ENCODE measurements at regions not wholly inside any gene's neighbourhood (a gene's known extent, or its start where the extent isn't known, plus 50 kb on each side); places are given as distances from the start of the nearest gene placed in this dataset.

DNA sequence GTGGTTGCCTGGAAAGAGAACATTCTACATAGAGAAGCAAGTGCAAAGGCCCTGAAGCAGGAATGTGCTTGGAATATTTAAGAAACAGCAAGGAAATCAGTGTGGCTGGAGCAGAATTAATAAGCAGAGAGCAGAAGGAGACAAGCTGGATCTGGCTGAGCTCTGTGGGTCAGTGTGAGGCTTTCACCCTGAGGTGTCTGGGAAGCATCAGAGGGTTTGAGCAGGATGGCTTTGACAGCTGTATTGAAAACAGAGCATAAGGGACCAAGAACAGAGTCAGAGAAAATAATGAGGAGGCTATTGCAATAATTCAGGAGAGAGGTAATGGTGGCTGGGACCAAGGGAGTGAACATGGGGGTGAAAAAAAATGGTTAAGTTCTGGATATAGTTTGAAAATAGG, 199.6 kb downstream of the NXPE2 start:
- Histone ChIP-seq H3K27ac (no peak overlapping the region), H3K36me3 (no peaks in the 10 kb centered on the region), H3K4me3 (no peak overlapping the region), H3K4me1 (no peaks in the 10 kb centered on the region), H3K9me3 (no peaks in the 10 kb centered on the region), H3K27me3 (no peaks in the 10 kb centered on the region)
- ATAC-seq (no peak), DNase-seq (no peak)
- intact Hi-C loops (cut with DNase I) = no loop called here
- TF ChIP-seq, protein P1, sequence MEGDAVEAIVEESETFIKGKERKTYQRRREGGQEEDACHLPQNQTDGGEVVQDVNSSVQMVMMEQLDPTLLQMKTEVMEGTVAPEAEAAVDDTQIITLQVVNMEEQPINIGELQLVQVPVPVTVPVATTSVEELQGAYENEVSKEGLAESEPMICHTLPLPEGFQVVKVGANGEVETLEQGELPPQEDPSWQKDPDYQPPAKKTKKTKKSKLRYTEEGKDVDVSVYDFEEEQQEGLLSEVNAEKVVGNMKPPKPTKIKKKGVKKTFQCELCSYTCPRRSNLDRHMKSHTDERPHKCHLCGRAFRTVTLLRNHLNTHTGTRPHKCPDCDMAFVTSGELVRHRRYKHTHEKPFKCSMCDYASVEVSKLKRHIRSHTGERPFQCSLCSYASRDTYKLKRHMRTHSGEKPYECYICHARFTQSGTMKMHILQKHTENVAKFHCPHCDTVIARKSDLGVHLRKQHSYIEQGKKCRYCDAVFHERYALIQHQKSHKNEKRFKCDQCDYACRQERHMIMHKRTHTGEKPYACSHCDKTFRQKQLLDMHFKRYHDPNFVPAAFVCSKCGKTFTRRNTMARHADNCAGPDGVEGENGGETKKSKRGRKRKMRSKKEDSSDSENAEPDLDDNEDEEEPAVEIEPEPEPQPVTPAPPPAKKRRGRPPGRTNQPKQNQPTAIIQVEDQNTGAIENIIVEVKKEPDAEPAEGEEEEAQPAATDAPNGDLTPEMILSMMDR (IDR thresholded peaks at IDR 0.05) = no peak

GRCh38 chr11:114880442-114880841, 202.1 kb downstream of the NXPE2 start:
- no peaks in the 10 kb centered on the region for H3K9me3 ChIP-seq
- H3K27ac ChIP-seq = no peak overlapping the region
- intact Hi-C loops (cut with DNase I) = no loop called here
- no peak for ATAC-seq
- TF ChIP-seq, protein P1 (IDR thresholded peaks at IDR 0.05) = no peak
- H3K4me1 ChIP-seq = no peaks in the 10 kb centered on the region
- H3K4me3 ChIP-seq = no peak overlapping the region
- H3K36me3 ChIP-seq = no peaks in the 10 kb centered on the region
- no peak for DNase-seq
- no peaks in the 10 kb centered on the region for H3K27me3 ChIP-seq

- Histone ChIP-seq H3K4me3 (no peak overlapping the region), H3K27ac (no peak overlapping the region), H3K27me3 (no peaks in the 10 kb centered on the region), H3K9me3 (no peaks in the 10 kb centered on the region), H3K36me3 (no peaks in the 10 kb centered on the region), H3K4me1 (no peaks in the 10 kb centered on the region)
- intact Hi-C loops (cut with DNase I) = no loop called here
- ATAC-seq = no peak
- TF ChIP-seq, protein P1 (IDR thresholded peaks at IDR 0.05) = no peak
- DNase-seq = no peak
Observed at GRCh38 chr11:114883472-114883871, 205.1 kb downstream of the NXPE2 start.

- no peaks in the 10 kb centered on the region for H3K9me3 ChIP-seq
Observed at GRCh38 chr11:114886644-114887265, 208.4 kb downstream of the NXPE2 start.

GRCh38 chr11:114889594-114890011, 211.3 kb downstream of the NXPE2 start:
- intact Hi-C loops (cut with DNase I) = no loop called here
- Histone ChIP-seq H3K9me3 (no peaks in the 10 kb centered on the region), H3K4me1 (no peaks in the 10 kb centered on the region), H3K27me3 (no peaks in the 10 kb centered on the region), H3K4me3 (no peak overlapping the region), H3K27ac (no peak overlapping the region), H3K36me3 (no peaks in the 10 kb centered on the region)
- no peak for ATAC-seq
- no peak for DNase-seq
- TF ChIP-seq, protein P1 (IDR thresholded peaks at IDR 0.05) = no peak

More at GRCh38 chr11:114886644-114887265, 208.4 kb downstream of the NXPE2 start:
- TF ChIP-seq, protein P1 (IDR thresholded peaks at IDR 0.05) = no peak
- DNase-seq (no peak), ATAC-seq (no peak)
- Histone ChIP-seq H3K27ac (no peak overlapping the region), H3K27me3 (no peaks in the 10 kb centered on the region), H3K36me3 (no peaks in the 10 kb centered on the region), H3K4me1 (no peaks in the 10 kb centered on the region), H3K4me3 (no peak overlapping the region)
- intact Hi-C loops (cut with DNase I) = no loop called here

DNA sequence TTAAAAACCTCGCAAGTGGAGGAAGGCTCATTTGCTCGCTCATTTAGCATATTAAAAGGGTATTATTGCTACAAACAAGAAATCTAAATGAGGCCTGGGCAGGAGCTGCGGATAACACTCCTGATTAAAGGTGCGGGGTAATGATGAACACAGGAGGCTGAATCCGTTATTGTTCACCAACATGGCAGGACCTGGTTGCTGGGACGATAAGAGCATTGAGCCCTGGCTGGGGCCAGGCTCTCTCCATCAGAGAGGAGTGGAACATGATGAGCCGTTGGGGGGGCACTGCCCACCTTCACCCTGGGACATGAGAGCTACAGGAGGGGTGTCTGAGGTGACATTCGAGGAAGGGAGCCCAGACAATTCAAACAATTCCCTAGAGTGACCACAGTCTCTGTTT, 211.7 kb downstream of the NXPE2 start:
- ATAC-seq (no peak), DNase-seq (no peak)
- no peaks in the 10 kb centered on the region for H3K27me3 ChIP-seq
- H3K9me3 ChIP-seq = no peaks in the 10 kb centered on the region
- H3K4me3 ChIP-seq = no peak overlapping the region
- H3K36me3 ChIP-seq = no peaks in the 10 kb centered on the region
- TF ChIP-seq, protein P1 (IDR thresholded peaks at IDR 0.05) = no peak
- intact Hi-C loops (cut with DNase I) = no loop called here
- H3K27ac ChIP-seq = no peak overlapping the region
- no peaks in the 10 kb centered on the region for H3K4me1 ChIP-seq
